DND-41 (cell line): ENCODE measurements at regions not wholly inside any gene's neighbourhood (a gene's known extent, or its start where the extent isn't known, plus 50 kb on each side); places are given as distances from the start of the nearest gene placed in this dataset.

ENCODE experiments used
- ATAC-seq: fragments of 200-7000 bp; cut with Tn5 transposase; 3 replicates; pipeline ENCODE4 v1.9.1; 2021; ENCODE audit warnings: low read depth; ENCODE audit not compliant: insufficient read depth
- DNase-seq: peaks from one replicate; pipeline ENCODE4 v3.0.0-alpha.2; 2020
- H2AFZ ChIP-seq: 2 replicates; pipeline ENCODE4 v1.6.0; 2012; ENCODE audit warnings: low read depth, low read length
- H3K27ac ChIP-seq: 2 replicates; pipeline ENCODE4 v1.5.1; 2012; ENCODE audit warnings: low read length, inconsistent platforms
- H3K27me3 ChIP-seq: fragments of 200-600 bp; sonication (generic); 2 replicates; pipeline ENCODE4 v1.6.0; 2012; ENCODE audit warnings: low read length, mild to moderate bottlenecking, inconsistent platforms; ENCODE audit not compliant: insufficient read depth, poor library complexity
- H3K36me3 ChIP-seq: 2 replicates; pipeline ENCODE4 v1.5.1; 2012; ENCODE audit warnings: low read length, inconsistent platforms; ENCODE audit not compliant: insufficient read depth
- H3K4me1 ChIP-seq: 2 replicates; pipeline ENCODE4 v1.5.1; 2012; ENCODE audit warnings: mild to moderate bottlenecking, low read length; ENCODE audit not compliant: insufficient read depth
- H3K4me2 ChIP-seq: 2 replicates; pipeline ENCODE4 v1.6.0; 2012; ENCODE audit warnings: mild to moderate bottlenecking, moderate library complexity, low read length, inconsistent platforms; ENCODE audit not compliant: insufficient read depth
- H3K4me3 ChIP-seq, 2 experiments: fragments of 200-600 bp in 1 of 2; shearing (Covaris generic) in 1 of 2; 2 replicates each; pipeline ENCODE4 v1.5.1; 2012 to 2016; ENCODE audit warnings: inconsistent platforms in 2 of 2, low read length in 2 of 2, mild to moderate bottlenecking in 2 of 2, low read depth in 1 of 2, moderate library complexity in 1 of 2
- H3K79me2 ChIP-seq: 2 replicates; pipeline ENCODE4 v1.6.0; 2012; ENCODE audit warnings: low read length, inconsistent platforms; ENCODE audit not compliant: insufficient read depth
- H3K9ac ChIP-seq: 2 replicates; pipeline ENCODE4 v1.6.0; 2012; ENCODE audit warnings: low read depth, mild to moderate bottlenecking, inconsistent platforms, low read length, moderate library complexity
- H3K9me3 ChIP-seq: 2 replicates; pipeline ENCODE4 v1.5.1; 2012; ENCODE audit warnings: low read length, moderate library complexity, mild to moderate bottlenecking, inconsistent platforms; ENCODE audit not compliant: insufficient read depth, severe bottlenecking
- H4K20me1 ChIP-seq: 2 replicates; pipeline ENCODE4 v1.6.0; 2012; ENCODE audit warnings: low read length; ENCODE audit not compliant: insufficient read depth
- CTCF ChIP-seq: IDR thresholded peaks from 2 replicates; pipeline ENCODE4 v1.5.1; 2012; ENCODE audit warnings: borderline replicate concordance, low read length, moderate library complexity, mild to moderate bottlenecking; ENCODE audit not compliant: poor library complexity, severe bottlenecking; ENCODE audit errors: extremely low read depth
- EZH2 ChIP-seq: IDR thresholded peaks from 3 replicates; pipeline ENCODE4 v1.6.1; 2012; ENCODE audit warnings: borderline replicate concordance, low read depth, mild to moderate bottlenecking, moderate library complexity, low read length, inconsistent platforms; ENCODE audit not compliant: severe bottlenecking

DNA sequence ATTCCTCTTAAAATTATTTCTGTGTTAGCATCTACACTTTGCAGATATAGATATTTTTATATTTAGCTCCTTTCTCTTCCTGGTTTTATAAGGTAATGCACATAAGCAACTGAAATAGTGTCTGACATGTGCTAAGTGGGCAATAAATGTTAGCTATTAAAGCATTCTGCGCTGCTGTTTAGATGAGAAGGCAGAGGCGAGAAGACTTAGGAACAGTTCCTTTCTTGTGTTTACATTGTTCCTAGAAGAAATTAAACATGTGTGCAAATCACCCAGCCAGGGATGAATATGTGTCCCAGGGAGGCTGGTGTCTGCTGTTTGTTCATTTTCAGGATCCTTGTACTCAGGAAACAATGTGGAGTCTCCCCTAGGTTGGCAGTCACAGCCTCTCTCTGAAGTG lies 292.3 kb downstream of the PMP22 start:
- H3K27ac ChIP-seq, result no peak overlapping the region
- no peak overlapping the region for H3K4me3 ChIP-seq
- peaks cover 1% of the 10 kb centered on the region for H3K27me3 ChIP-seq
- H3K36me3 ChIP-seq, result no peaks in the 10 kb centered on the region
- H3K79me2 ChIP-seq, result no peaks in the 10 kb centered on the region
- no peak for DNase-seq
- no peak overlapping the region for H3K9ac ChIP-seq
- H3K9me3 ChIP-seq, result peaks cover 5% of the 10 kb centered on the region
- no peaks in the 10 kb centered on the region for H3K4me1 ChIP-seq
- ATAC-seq, result no peak
- no peak overlapping the region for H2AFZ ChIP-seq
- TF ChIP-seq EZH2, result no peak
- H4K20me1 ChIP-seq, result no peaks in the 10 kb centered on the region
- no peak overlapping the region for H3K4me2 ChIP-seq

DNA sequence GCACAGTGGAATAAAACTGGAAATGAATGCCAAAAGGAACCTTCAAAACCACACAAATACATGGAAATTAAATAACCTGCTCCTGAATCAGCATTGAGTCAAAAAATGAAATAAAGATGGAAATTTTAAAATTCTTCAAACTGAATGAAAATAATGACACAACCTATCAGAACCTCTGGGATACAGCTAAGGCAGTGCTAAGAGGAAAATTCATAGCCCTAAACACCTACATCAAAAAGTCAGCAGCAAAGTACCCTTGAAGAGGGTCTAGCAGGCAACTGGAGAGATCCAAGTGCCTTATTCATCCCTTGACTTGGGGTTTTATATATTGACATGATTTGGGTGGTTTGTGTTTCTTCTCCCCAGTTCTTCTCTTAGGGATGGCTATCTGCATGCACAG lies 294.1 kb downstream of the PMP22 start:
- H3K36me3 ChIP-seq, result no peaks in the 10 kb centered on the region
- no peaks in the 10 kb centered on the region for H4K20me1 ChIP-seq
- H3K4me2 ChIP-seq, result no peak overlapping the region
- ATAC-seq, result no peak
- no peaks in the 10 kb centered on the region for H3K79me2 ChIP-seq
- H3K27me3 ChIP-seq, result no peaks in the 10 kb centered on the region
- peaks cover 5% of the 10 kb centered on the region for H3K9me3 ChIP-seq
- no peak for DNase-seq
- H2AFZ ChIP-seq, result no peak overlapping the region
- H3K4me3 ChIP-seq, result no peak overlapping the region
- no peak overlapping the region for H3K9ac ChIP-seq
- TF ChIP-seq CTCF, result no peak
- no peak for TF ChIP-seq EZH2
- no peak overlapping the region for H3K27ac ChIP-seq
- H3K4me1 ChIP-seq, result no peaks in the 10 kb centered on the region

- ATAC-seq, result no peak
Observed at GRCh38 chr17:14959106-14959648, 305.9 kb downstream of the PMP22 start.

GRCh38 chr17:14953405-14953804 lies 311.7 kb downstream of the PMP22 start:
- DNase-seq (no peak), ATAC-seq (no peak)
- no peak for TF ChIP-seq EZH2
- TF ChIP-seq CTCF, result no peak
- no peaks in the 10 kb centered on the region for H3K4me1 ChIP-seq
- H3K79me2 ChIP-seq, result no peaks in the 10 kb centered on the region
- H3K4me2 ChIP-seq, result no peak overlapping the region
- H3K27me3 ChIP-seq, result no peaks in the 10 kb centered on the region
- no peak overlapping the region for H3K9ac ChIP-seq
- H3K36me3 ChIP-seq, result no peaks in the 10 kb centered on the region
- no peaks in the 10 kb centered on the region for H4K20me1 ChIP-seq
- H2AFZ ChIP-seq, result no peak overlapping the region
- H3K9me3 ChIP-seq, result no peaks in the 10 kb centered on the region
- H3K27ac ChIP-seq, result no peak overlapping the region
- H3K4me3 ChIP-seq, result no peak overlapping the region

More at GRCh38 chr17:14959106-14959648, 305.9 kb downstream of the PMP22 start:
- H3K4me2 ChIP-seq, result no peak overlapping the region
- no peaks in the 10 kb centered on the region for H4K20me1 ChIP-seq
- no peaks in the 10 kb centered on the region for H3K9me3 ChIP-seq
- no peak overlapping the region for H2AFZ ChIP-seq
- no peaks in the 10 kb centered on the region for H3K79me2 ChIP-seq
- DNase-seq, result no peak
- H3K4me1 ChIP-seq, result no peaks in the 10 kb centered on the region
- H3K27ac ChIP-seq, result no peak overlapping the region
- no peak overlapping the region for H3K9ac ChIP-seq
- H3K27me3 ChIP-seq, result no peaks in the 10 kb centered on the region
- no peak overlapping the region for H3K4me3 ChIP-seq
- no peak for TF ChIP-seq CTCF
- no peak for TF ChIP-seq EZH2
- H3K36me3 ChIP-seq, result no peaks in the 10 kb centered on the region
